CD4-positive, alpha-beta T cell treated with Interleukin-10 for 1 hour (primary cell): ENCODE measurements at regions not wholly inside any gene's neighbourhood (a gene's known extent, or its start where the extent isn't known, plus 50 kb on each side); places are given as distances from the start of the nearest gene placed in this dataset.
"Not testable (repeated sequence)": the region's sequence is repeated elsewhere in the genome, so short reads cannot be mapped to it uniquely, and the experiment has no call there.

Experiments used
- DNase-seq: peaks from one replicate; pipeline ENCODE4 v3.0.0-alpha.2; 2020

- DNase-seq: no peak
Measured at GRCh38 chr2:2730301-2730833, 399.3 kb upstream of the MYT1L start.

GRCh38 chr2:2729246-2729645 is 398.2 kb upstream of the MYT1L start:
- no peak for DNase-seq

DNA sequence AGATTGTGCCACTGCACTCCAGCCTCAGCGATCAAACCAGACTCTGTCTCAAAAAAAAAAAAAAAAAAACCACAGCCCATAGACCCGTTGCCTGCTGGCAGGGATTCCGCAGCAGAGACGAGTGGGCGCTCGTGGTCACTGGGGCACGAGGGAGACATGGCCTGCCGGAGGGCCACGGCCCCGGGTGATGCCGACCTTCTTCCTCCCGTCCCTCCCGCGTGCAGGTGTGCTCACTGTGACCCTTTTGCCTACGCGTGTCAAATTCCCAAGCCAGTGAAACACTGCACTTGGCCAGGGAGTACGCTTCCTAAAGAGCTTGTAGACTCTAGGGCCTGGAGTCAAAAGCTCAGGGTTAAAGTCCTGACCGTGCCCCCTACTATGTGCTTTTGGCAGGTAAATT is 397.6 kb upstream of the MYT1L start:
- DNase-seq: no peak

DNA sequence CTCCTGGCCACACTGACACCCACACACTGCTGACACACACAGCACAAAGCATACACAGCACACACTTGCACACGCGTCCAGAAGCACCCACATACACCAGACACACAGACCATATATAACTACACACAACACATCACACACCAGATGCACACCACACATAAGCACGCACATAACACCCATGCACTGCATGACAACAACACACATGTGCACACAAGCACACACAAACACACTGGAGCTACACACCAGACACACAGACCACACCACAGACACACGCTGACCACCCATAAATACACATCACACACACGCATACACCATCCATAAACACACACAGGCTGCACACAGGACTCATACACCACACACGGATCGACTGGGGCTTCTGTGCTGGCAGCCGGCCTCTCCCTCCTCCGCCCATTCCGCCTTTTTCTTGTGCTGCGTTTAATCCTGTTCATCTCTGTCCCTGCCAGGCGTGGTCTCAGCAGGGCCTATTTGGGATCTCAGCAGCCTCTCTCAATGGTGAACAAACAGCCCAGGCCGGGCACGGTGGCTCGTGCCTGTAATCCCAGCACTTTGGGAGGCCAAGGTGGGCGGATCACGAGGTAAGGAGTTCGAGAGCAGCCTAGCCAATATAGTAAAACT is 396.9 kb upstream of the MYT1L start:
- no peak for DNase-seq

- DNase-seq: no peak
Measured at GRCh38 chr2:2726163-2726562, 395.1 kb upstream of the MYT1L start.

- no peak for DNase-seq
Measured at GRCh38 chr2:2723064-2723463, 392.0 kb upstream of the MYT1L start.

- DNase-seq: no peak
Measured at GRCh38 chr2:2721296-2721835, 390.3 kb upstream of the MYT1L start.

- DNase-seq: not testable (repeated sequence)
Measured at GRCh38 chr2:2720806-2721205, 389.7 kb upstream of the MYT1L start.

DNA sequence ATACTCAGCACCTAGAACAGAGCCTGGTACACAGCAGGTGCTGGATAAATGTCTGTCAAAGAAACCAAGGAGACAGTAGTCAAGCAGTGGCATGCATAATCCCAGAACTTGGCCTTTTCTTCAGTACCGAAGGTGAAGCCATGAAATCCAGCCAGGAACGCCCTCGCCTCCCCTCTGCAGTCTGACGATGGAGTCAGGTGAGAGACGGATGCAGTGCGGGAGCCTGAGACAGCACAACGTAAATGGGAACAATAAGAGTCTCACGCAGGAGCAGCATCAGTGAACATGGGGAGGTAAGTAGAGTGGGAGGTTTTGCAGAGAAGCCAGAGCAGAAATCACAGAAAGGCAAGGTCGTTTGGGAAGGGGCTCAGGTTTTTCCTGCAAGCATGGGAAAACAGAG is 389.3 kb upstream of the MYT1L start:
- no peak for DNase-seq

DNA sequence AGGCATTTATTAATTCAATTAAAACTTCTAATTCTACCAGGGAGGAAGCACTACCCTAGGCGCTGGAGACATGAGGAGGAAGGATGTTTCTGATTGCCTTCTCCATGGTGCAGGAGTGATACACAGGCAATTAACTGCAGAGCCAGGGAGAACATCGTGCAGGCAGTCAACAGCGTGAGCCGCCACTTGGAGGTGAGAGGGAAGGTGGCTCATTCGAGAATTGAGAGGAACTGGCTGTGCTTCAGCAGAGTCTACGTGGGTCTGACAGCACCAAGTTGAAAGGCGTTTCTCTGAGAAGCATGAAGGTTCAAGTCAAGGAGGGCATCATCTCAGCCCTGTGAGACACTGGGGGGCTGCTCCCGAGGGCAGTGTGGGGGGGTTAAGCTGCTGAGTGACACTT is 388.7 kb upstream of the MYT1L start:
- DNase-seq: no peak

- no peak for DNase-seq
Measured at GRCh38 chr2:2719015-2719414, 387.9 kb upstream of the MYT1L start.

DNA sequence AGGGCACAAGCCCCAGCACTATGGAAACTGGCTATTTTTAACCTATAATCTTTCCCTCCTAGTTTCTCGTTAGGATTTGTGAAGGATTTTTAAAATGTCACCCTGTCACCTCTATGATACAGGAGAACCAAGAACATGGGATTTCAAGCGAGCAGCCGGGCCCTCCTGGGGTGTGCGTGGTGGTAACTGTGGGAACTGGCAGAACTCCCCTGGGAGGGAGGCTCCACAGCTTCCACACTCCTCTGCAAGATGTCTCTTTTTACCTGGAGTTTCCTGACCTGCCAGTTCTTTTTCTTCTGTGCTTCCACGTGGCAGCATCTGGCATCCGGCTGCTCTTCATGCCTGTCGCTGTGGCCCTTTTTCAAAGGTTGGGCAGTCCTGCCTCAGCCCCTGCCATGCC is 386.3 kb upstream of the MYT1L start:
- DNase-seq: no peak

- DNase-seq: no peak
Measured at GRCh38 chr2:2716771-2717170, 385.7 kb upstream of the MYT1L start.

DNA sequence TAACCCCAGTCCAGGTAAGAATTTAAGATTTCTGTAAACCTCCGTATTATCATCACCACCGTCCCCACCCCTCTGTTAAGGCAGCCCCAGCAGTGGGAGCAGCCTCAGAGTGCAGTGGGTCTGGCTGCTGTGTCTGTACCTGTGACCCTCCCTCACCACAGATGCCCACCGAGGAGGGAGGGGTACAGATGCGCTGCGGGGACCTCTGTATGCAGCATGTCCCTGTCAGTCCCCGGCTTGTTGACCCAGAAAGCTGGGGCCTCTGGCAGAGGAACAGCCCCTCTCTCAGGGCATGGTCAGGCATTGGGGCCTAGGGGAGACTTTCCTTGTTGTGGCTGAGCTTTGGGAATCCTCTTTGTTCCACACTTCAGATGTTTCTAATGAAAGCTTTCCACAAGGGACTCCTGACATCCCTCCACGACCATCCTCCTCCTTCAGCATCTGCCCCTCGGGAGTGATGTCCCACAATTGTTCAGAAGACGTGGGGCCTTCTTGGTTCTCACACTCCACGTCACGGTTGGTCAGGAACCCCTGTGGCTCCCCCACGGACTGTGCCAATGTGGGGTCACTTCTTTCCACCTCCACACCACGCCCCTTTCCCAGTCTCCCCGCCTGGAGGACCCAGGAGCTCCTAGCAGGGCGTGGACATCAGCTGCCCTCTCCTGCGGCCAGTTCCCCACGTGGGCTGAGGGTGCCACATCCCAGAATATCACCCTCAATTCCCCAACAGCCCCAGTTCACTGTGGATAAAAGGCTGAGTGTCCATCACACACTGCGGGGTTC is 384.2 kb upstream of the MYT1L start:
- no peak for DNase-seq

- no peak for DNase-seq
Measured at GRCh38 chr2:2714408-2714807, 383.3 kb upstream of the MYT1L start.

GRCh38 chr2:2709431-2709770 is 378.3 kb upstream of the MYT1L start:
- DNase-seq: no peak

DNA sequence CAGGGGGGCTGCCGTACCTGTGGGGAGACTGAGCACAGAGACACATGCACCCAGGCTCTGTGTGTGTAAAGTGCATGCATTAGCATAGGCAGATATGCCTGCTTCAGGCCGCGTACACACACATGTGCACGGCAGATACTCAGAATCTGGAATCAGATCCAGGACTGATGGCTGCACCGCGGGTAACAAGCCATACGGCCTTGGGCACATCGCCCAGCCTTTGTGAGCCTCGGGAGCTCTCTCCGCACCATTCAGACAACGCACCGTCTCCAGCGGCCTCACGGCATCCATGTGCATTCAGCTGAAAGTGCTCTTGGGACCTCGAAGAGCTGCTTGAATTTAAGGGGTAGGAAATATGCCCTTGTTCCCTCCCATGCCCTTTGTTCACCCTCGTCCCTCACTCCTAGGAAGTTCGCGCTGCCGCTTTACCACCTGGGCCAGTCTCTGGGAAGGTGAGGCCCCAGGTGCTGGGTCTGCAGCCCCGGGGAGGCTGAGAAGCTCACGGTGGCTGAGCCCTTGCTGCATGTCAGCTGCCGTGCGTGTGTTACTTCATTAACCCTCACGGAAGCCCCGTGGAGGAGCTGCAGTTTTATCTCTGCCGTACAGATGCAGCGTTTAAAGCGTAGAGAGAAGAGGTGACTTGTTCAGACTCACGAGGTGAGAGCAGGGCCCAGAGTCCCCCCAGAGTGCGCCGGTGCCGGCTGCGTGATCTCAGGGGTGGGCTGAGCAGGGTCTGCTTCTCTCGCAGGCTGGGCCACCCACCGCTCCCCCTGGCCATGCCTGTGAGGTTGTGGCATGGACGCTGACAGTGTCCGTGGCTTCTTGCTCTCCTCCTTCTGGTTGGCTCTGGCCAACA is 377.7 kb upstream of the MYT1L start:
- no peak for DNase-seq

- no peak for DNase-seq
Measured at GRCh38 chr2:2707206-2707991, 376.3 kb upstream of the MYT1L start.

GRCh38 chr2:2706306-2706705 is 375.2 kb upstream of the MYT1L start:
- DNase-seq: no peak

GRCh38 chr2:2705871-2706270 is 374.8 kb upstream of the MYT1L start:
- DNase-seq: no peak

GRCh38 chr2:2704428-2705090 is 373.5 kb upstream of the MYT1L start:
- DNase-seq: no peak
